OCI-LY3 (cell line): ENCODE measurements at regions not wholly inside any gene's neighbourhood (a gene's known extent, or its start where the extent isn't known, plus 50 kb on each side); places are given as distances from the start of the nearest gene placed in this dataset.

Experiments
- CTCF ChIP-seq: fragments of 200-600, 300-600 bp; sonication (generic); IDR thresholded peaks from 2 replicates; pipeline ENCODE4 v1.5.1; 2014; ENCODE audit warnings: antibody characterized with exemption, low read length, low read depth
- EZH2phosphoT487 ChIP-seq: fragments of 200-600 bp; shearing (Covaris generic); IDR thresholded peaks from 2 replicates; pipeline ENCODE4 v1.6.1; 2018; ENCODE audit warnings: antibody characterized with exemption, mixed run types, low read depth

- TF ChIP-seq EZH2phosphoT487 (no peak), CTCF (no peak)
Observed at GRCh38 chr12:86735072-86735471, 478.9 kb upstream of the MGAT4C start.
